Thyroid gland (tissue), 4 donors: ENCODE measurements at regions not wholly inside any gene's neighbourhood (a gene's known extent, or its start where the extent isn't known, plus 50 kb on each side); places are given as distances from the start of the nearest gene placed in this dataset.

Experiments used
- DNase-seq, 2 donors: peaks; one replicate each; pipeline ENCODE4 v3.0.0-alpha.2; 2019
- H3K27ac ChIP-seq, 3 donors: fragments of 200-600 bp; sonication (generic); 1 replicate in 2 of 3; 2 replicates in 1 of 3; pipeline ENCODE4 v1.5.1; 2016 to 2019; ENCODE audit warnings: mild to moderate bottlenecking in 1 of 3, moderate library complexity in 1 of 3
- H3K27me3 ChIP-seq: fragments of 200-600 bp; sonication (generic); one replicate; pipeline ENCODE4 v1.5.1; 2019
- H3K36me3 ChIP-seq, 2 donors: fragments of 200-600 bp; sonication (generic); one replicate each; pipeline ENCODE4 v1.5.1; 2016 to 2019
- H3K4me1 ChIP-seq, 2 donors: fragments of 200-600 bp; sonication (generic); one replicate each; pipeline ENCODE4 v1.5.1; 2017 to 2019
- H3K4me3 ChIP-seq, 3 donors: fragments of 200-600 bp; sonication (generic); replicated peaks in 1 of 3; 1 replicate in 2 of 3; 2 replicates in 1 of 3; pipeline ENCODE4 v1.5.1; 2016; ENCODE audit warnings: mild to moderate bottlenecking in 1 of 3
- H3K9me3 ChIP-seq: fragments of 200-600 bp; sonication (generic); one replicate; pipeline ENCODE4 v1.5.1; 2017
- CTCF ChIP-seq, 6 experiments: fragments of 200-600 bp in 3 of 6; fragments of 450-650 bp in 3 of 6; sonication (generic) in 3 of 6; IDR thresholded peaks; one replicate each; pipeline ENCODE4 v1.5.1; 2016 to 2019; ENCODE audit warnings: antibody characterized with exemption in 6 of 6, mild to moderate bottlenecking in 2 of 6, inconsistent platforms in 1 of 6, moderate library complexity in 1 of 6
- POLR2A ChIP-seq, 2 donors: fragments of 450-650 bp; IDR thresholded peaks; one replicate each; pipeline ENCODE4 v1.6.1; 2017; ENCODE audit warnings: antibody characterized with exemption in 2 of 2, mild to moderate bottlenecking in 2 of 2, moderate library complexity in 1 of 2
- WGBS, 2 donors: methylation state at CpG; one replicate each; pipeline ENCODE4 v1.1.5; 2017; 5-methylcytosine and 5-hydroxymethylcytosine counted together
- intact Hi-C: fragments of 100-400 bp; cut with DNase I; formaldehyde crosslinking; loops from one replicate; pipeline ENCODE4 v1.15.1; 2023

- Histone ChIP-seq H3K4me3 (no peak overlapping the region), H3K27ac (no peak overlapping the region), H3K9me3 (no peaks in the 10 kb centered on the region), H3K27me3 (no peaks in the 10 kb centered on the region), H3K36me3 (no peaks in the 10 kb centered on the region), H3K4me1 (no peaks in the 10 kb centered on the region)
- 89 to 94% methylated on average over 6 to 7 of the region's 7 CpGs for WGBS, 2 donors
- DNase-seq: no peak
- intact Hi-C loops: no loop called here
- TF ChIP-seq POLR2A (IDR thresholded peaks at IDR 0.05): no peak
- no peak for TF ChIP-seq CTCF (IDR thresholded peaks at IDR 0.05)
Observed at GRCh38 chr17:73990290-73990689, 213.2 kb upstream of the RPL38 start.

- Histone ChIP-seq H3K4me3 (no peak overlapping the region), H3K27ac (no peak overlapping the region), H3K4me1 (no peaks in the 10 kb centered on the region), H3K9me3 (no peaks in the 10 kb centered on the region), H3K27me3 (no peaks in the 10 kb centered on the region), H3K36me3 (no peaks in the 10 kb centered on the region)
- WGBS, 2 donors: 68 to 70% methylated on average over 5 of the region's 5 CpGs
- intact Hi-C loops: no loop called here
- no peak for TF ChIP-seq POLR2A (IDR thresholded peaks at IDR 0.05)
- TF ChIP-seq CTCF (IDR thresholded peaks at IDR 0.05): no peak
- no peak for DNase-seq
Observed at GRCh38 chr17:73991260-73991659, 212.2 kb upstream of the RPL38 start.

GRCh38 chr17:73994946-73995345, 208.5 kb upstream of the RPL38 start:
- TF ChIP-seq POLR2A (IDR thresholded peaks at IDR 0.05): no peak
- TF ChIP-seq CTCF (IDR thresholded peaks at IDR 0.05): no peak
- Histone ChIP-seq H3K4me1 (no peaks in the 10 kb centered on the region), H3K27ac (no peak overlapping the region), H3K27me3 (no peaks in the 10 kb centered on the region), H3K9me3 (no peaks in the 10 kb centered on the region), H3K4me3 (no peak overlapping the region), H3K36me3 (no peaks in the 10 kb centered on the region)
- DNase-seq: no peak
- 89 to 91% methylated on average over 4 of the region's 4 CpGs for WGBS, 2 donors
- intact Hi-C loops: no loop called here

GRCh38 chr17:73997059-73997458, 206.4 kb upstream of the RPL38 start:
- DNase-seq: no peak
- Histone ChIP-seq H3K27ac (no peak overlapping the region), H3K4me1 (no peaks in the 10 kb centered on the region), H3K9me3 (no peaks in the 10 kb centered on the region), H3K27me3 (no peaks in the 10 kb centered on the region), H3K4me3 (no peak overlapping the region), H3K36me3 (no peaks in the 10 kb centered on the region)
- intact Hi-C loops: no loop called here
- TF ChIP-seq CTCF (IDR thresholded peaks at IDR 0.05) (no peak), POLR2A (IDR thresholded peaks at IDR 0.05) (no peak)
- WGBS, 2 donors: 95 to 97% methylated on average over 3 of the region's 3 CpGs

- Histone ChIP-seq H3K27me3 (no peaks in the 10 kb centered on the region), H3K36me3 (no peaks in the 10 kb centered on the region), H3K4me3 (no peak overlapping the region), H3K27ac (no peak overlapping the region), H3K9me3 (no peaks in the 10 kb centered on the region), H3K4me1 (no peaks in the 10 kb centered on the region)
- intact Hi-C loops: no loop called here
- TF ChIP-seq CTCF (IDR thresholded peaks at IDR 0.05): no peak
- TF ChIP-seq POLR2A (IDR thresholded peaks at IDR 0.05): no peak
- no peak for DNase-seq
- 41 to 64% methylated on average over 4 of the region's 4 CpGs for WGBS, 2 donors
Observed at GRCh38 chr17:73998249-73998648, 205.2 kb upstream of the RPL38 start.
